WTC11 (cell line): ENCODE measurements at regions not wholly inside any gene's neighbourhood (a gene's known extent, or its start where the extent isn't known, plus 50 kb on each side); places are given as distances from the start of the nearest gene placed in this dataset.

ENCODE experiments used
- ATAC-seq: fragments of 200-7000 bp; cut with Tn5 transposase; 2 replicates; pipeline ENCODE4 v1.10.0; 2021; ENCODE audit warnings: mild to moderate bottlenecking, moderate library complexity
- CTCF ChIA-PET: fragments of 300-600 bp; sonication (Branson Sonifier 250); formaldehyde crosslinking; loops from one replicate; lab custom pipeline; 2021; ENCODE audit warnings: antibody characterized with exemption; lab: Charles Lee
- POLR2A ChIA-PET: fragments of 350-600 bp; sonication (Branson Sonifier 250); formaldehyde crosslinking; loops from one replicate; lab custom pipeline; 2021; ENCODE audit warnings: antibody characterized with exemption; lab: Charles Lee
- DNase-seq: peaks from one replicate; pipeline ENCODE4 v3.0.0; 2021; ENCODE audit warnings: low spot score
- H3K27ac Mint-ChIP-seq: 2 replicates; pipeline ENCODE4 v1.8.0; 2021; ENCODE audit warnings: mixed read lengths
- H3K27me3 Mint-ChIP-seq: 2 replicates; pipeline ENCODE4 v1.8.0; 2021; ENCODE audit warnings: low read depth, mild to moderate bottlenecking, moderate library complexity, mixed read lengths
- H3K36me3 Mint-ChIP-seq: 2 replicates; pipeline ENCODE4 v1.8.0; 2021; ENCODE audit warnings: mixed read lengths
- H3K4me1 Mint-ChIP-seq: 2 replicates; pipeline ENCODE4 v1.8.0; 2022; ENCODE audit warnings: mixed read lengths
- H3K4me3 Mint-ChIP-seq: 2 replicates; pipeline ENCODE4 v1.8.0; 2021; ENCODE audit warnings: mild to moderate bottlenecking, moderate library complexity, mixed read lengths
- H3K9me3 Mint-ChIP-seq: 2 replicates; pipeline ENCODE4 v1.8.0; 2021; ENCODE audit warnings: mixed read lengths
- ATF1 ChIP-seq: sonication (generic); formaldehyde crosslinking; IDR thresholded peaks from 2 replicates; pipeline ENCODE4 v1.8.1; 2023; ENCODE audit warnings: mild to moderate bottlenecking, moderate library complexity, missing genetic modification reagents
- EMX1 ChIP-seq: fragments of 250-450 bp; sonication (Bioruptor Pico); IDR thresholded peaks from 2 replicates; pipeline ENCODE4 v1.8.0; 2021; ENCODE audit warnings: mild to moderate bottlenecking
- ESRRA ChIP-seq: sonication (generic); formaldehyde crosslinking; IDR thresholded peaks from 2 replicates; pipeline ENCODE4 v1.8.1; 2022; ENCODE audit warnings: mild to moderate bottlenecking, missing genetic modification reagents, borderline replicate concordance
- FOXK1 ChIP-seq: sonication (generic); formaldehyde crosslinking; IDR thresholded peaks from 2 replicates; pipeline ENCODE4 v1.8.0; 2022; ENCODE audit warnings: mild to moderate bottlenecking, moderate library complexity, missing genetic modification reagents
- GABPB1 ChIP-seq: sonication (generic); formaldehyde crosslinking; IDR thresholded peaks from 2 replicates; pipeline ENCODE4 v1.8.1; 2023; ENCODE audit warnings: mild to moderate bottlenecking, missing genetic modification reagents
- HMGA2 ChIP-seq: fragments of 250-450 bp; sonication (Bioruptor Pico); IDR thresholded peaks from 2 replicates; pipeline ENCODE4 v1.4.0; 2021; ENCODE audit warnings: mild to moderate bottlenecking, moderate library complexity
- JAZF1 ChIP-seq: fragments of 250-450 bp; sonication (Bioruptor Pico); IDR thresholded peaks from 2 replicates; pipeline ENCODE4 v1.9.0; 2021; ENCODE audit warnings: moderate library complexity, mild to moderate bottlenecking, inconsistent platforms
- MYBL2 ChIP-seq: sonication (generic); formaldehyde crosslinking; IDR thresholded peaks from 2 replicates; pipeline ENCODE4 v1.8.1; 2023; ENCODE audit warnings: mild to moderate bottlenecking, moderate library complexity, missing genetic modification reagents
- NFE2L1 ChIP-seq: sonication (generic); formaldehyde crosslinking; IDR thresholded peaks from 2 replicates; pipeline ENCODE4 v1.8.1; 2023; ENCODE audit warnings: missing genetic modification reagents
- NR1H2 ChIP-seq: sonication (generic); formaldehyde crosslinking; IDR thresholded peaks from 2 replicates; pipeline ENCODE4 v1.9.0; 2021; ENCODE audit warnings: mild to moderate bottlenecking, moderate library complexity, missing genetic modification reagents
- OVOL2 ChIP-seq: fragments of 250-450 bp; sonication (Bioruptor Pico); IDR thresholded peaks from 2 replicates; pipeline ENCODE4 v1.9.0; 2021; ENCODE audit warnings: mild to moderate bottlenecking, borderline replicate concordance
- PRRX2 ChIP-seq: fragments of 250-450 bp; sonication (Bioruptor Pico); IDR thresholded peaks from 2 replicates; pipeline ENCODE4 v1.8.0; 2021; ENCODE audit warnings: mild to moderate bottlenecking
- SMAD3 ChIP-seq: sonication (generic); formaldehyde crosslinking; IDR thresholded peaks from 2 replicates; pipeline ENCODE4 v1.8.0; 2022; ENCODE audit warnings: missing genetic modification reagents, mild to moderate bottlenecking, borderline replicate concordance
- ZBTB21 ChIP-seq: sonication (generic); formaldehyde crosslinking; IDR thresholded peaks from 2 replicates; pipeline ENCODE4 v1.8.1; 2023; ENCODE audit warnings: mild to moderate bottlenecking, missing genetic modification reagents, borderline replicate concordance
- TF ChIP-seq, protein P1 (sequence below): fragments of 250-450 bp; sonication (Bioruptor Pico); IDR thresholded peaks from 2 replicates; pipeline ENCODE4 v2.1.2; 2022; ENCODE audit warnings: mild to moderate bottlenecking, moderate library complexity
- TF ChIP-seq, protein P2 (sequence below): sonication (generic); formaldehyde crosslinking; IDR thresholded peaks from 2 replicates; pipeline ENCODE4 v1.8.0; 2022; ENCODE audit warnings: mild to moderate bottlenecking, missing genetic modification reagents
- TF ChIP-seq, protein P3 (sequence below): fragments of 250-450 bp; sonication (Bioruptor Pico); IDR thresholded peaks from 2 replicates; pipeline ENCODE4 v1.9.0; 2021; ENCODE audit warnings: mild to moderate bottlenecking
- TF ChIP-seq, protein P4 (sequence below): sonication (generic); formaldehyde crosslinking; IDR thresholded peaks from 2 replicates; pipeline ENCODE4 v1.8.0; 2022; ENCODE audit warnings: mild to moderate bottlenecking, missing genetic modification reagents
- TF ChIP-seq, protein P5 (sequence below): fragments of 250-450 bp; sonication (Bioruptor Pico); conservative IDR thresholded peaks from 2 replicates; pipeline ENCODE4 v1.9.0; 2021; ENCODE audit warnings: mild to moderate bottlenecking
- TF ChIP-seq, protein P6 (sequence below): sonication (generic); formaldehyde crosslinking; conservative IDR thresholded peaks from 2 replicates; pipeline ENCODE4 v1.8.1; 2023; ENCODE audit warnings: mild to moderate bottlenecking, low read depth, missing genetic modification reagents, moderate library complexity

DNA sequence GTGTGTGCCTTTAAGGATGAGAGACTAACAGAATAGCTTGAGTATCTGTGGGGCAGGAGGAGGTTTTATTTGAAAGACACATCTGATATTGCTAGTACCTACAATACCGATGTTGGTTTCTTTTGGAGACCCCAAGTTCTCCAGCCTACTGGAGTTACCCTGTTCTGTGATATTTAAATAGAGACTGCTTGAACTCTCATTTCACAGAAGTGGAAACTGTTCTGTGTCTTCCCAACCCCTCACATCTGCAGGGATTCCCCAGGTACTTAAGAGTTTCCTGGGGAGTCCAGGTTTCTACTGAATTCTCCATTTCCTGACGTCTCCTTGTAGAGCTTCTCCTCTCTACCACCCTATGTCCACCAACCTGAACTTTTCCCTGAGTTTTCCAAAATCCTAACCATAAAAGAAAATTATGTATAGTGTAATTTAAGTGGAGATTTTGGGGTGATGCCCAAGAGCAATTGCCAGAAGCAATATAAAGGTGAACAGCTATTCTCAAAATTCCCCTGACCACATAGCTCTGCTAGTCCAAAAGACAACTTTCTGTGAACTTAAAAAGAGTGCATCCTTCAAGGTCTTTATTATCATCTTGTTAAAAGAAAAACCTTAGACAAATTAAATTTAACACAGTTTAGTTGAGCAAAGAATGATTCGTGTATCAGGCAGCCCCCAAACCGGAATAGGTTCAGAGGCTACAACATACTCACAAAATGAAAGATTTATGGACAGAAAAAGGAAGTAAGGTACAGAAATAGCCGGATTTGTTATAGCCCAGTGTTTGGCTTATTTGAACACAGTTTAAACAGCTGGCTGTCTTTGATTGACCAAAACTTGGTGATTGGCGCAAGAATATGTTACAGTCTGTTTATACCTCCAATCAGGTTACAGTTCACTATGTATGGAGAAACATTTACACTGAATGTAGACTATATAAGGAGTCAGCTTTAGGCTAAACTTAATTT lies 373.4 kb downstream of the NUAK1 start (continued):
- TF ChIP-seq, protein P1, sequence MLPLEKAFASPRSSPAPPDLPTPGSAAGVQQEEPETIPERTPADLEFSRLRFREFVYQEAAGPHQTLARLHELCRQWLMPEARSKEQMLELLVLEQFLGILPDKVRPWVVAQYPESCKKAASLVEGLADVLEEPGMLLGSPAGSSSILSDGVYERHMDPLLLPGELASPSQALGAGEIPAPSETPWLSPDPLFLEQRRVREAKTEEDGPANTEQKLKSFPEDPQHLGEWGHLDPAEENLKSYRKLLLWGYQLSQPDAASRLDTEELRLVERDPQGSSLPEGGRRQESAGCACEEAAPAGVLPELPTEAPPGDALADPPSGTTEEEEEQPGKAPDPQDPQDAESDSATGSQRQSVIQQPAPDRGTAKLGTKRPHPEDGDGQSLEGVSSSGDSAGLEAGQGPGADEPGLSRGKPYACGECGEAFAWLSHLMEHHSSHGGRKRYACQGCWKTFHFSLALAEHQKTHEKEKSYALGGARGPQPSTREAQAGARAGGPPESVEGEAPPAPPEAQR (CRISPR knock-in tag), result no peak
- no peak for TF ChIP-seq MYBL2 (CRISPR knock-in tag)
- TF ChIP-seq, protein P2, sequence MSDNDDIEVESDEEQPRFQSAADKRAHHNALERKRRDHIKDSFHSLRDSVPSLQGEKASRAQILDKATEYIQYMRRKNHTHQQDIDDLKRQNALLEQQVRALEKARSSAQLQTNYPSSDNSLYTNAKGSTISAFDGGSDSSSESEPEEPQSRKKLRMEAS (CRISPR knock-in tag), result no peak
- TF ChIP-seq, protein P3, sequence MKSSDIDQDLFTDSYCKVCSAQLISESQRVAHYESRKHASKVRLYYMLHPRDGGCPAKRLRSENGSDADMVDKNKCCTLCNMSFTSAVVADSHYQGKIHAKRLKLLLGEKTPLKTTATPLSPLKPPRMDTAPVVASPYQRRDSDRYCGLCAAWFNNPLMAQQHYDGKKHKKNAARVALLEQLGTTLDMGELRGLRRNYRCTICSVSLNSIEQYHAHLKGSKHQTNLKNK (CRISPR knock-in tag), result no peak
- TF ChIP-seq, protein P4, sequence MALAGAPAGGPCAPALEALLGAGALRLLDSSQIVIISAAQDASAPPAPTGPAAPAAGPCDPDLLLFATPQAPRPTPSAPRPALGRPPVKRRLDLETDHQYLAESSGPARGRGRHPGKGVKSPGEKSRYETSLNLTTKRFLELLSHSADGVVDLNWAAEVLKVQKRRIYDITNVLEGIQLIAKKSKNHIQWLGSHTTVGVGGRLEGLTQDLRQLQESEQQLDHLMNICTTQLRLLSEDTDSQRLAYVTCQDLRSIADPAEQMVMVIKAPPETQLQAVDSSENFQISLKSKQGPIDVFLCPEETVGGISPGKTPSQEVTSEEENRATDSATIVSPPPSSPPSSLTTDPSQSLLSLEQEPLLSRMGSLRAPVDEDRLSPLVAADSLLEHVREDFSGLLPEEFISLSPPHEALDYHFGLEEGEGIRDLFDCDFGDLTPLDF (CRISPR knock-in tag), result no peak

DNA sequence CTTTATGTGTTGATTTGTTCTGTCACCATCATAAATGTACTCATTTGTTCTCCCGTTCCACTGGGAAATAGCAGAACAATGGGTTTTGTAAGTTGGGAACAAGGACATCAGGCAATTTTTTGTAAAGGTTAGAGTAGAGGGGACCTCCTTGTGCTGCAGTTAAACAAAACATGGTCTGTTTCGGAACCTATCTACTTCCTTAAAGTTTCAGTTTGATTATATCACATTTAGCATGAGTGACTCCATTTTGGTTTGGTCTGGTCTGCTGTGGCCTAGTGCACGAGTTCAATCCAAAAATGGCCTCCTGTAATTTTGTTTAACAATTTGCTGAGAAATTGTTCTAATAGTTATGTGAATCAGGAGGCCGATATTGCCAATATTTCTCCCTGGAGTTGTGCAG lies 372.7 kb downstream of the NUAK1 start:
- TF ChIP-seq FOXK1 (CRISPR knock-in tag), result no peak
- no peak for TF ChIP-seq SMAD3
- TF ChIP-seq JAZF1, result no peak
- TF ChIP-seq NFE2L1, result no peak
- TF ChIP-seq ATF1 (CRISPR knock-in tag), result no peak
- no peak for TF ChIP-seq HMGA2 (CRISPR knock-in tag)
- POLR2A ChIA-PET, result no interaction called here
- CTCF ChIA-PET, result interaction anchor here (0.5 kb wide), 1 partner anchor 376 kb away, joined by 3 read pairs; no protein-coding TSS in a partner anchor
- Mint-ChIP-seq H3K36me3 (no peaks in the 10 kb centered on the region), H3K4me1 (peaks cover 22% of the 10 kb centered on the region), H3K27me3 (no peaks in the 10 kb centered on the region), H3K9me3 (peaks cover 5% of the 10 kb centered on the region), H3K27ac (no peak overlapping the region), H3K4me3 (no peak overlapping the region)
- ATAC-seq, result no peak
- DNase-seq, result no peak

DNA sequence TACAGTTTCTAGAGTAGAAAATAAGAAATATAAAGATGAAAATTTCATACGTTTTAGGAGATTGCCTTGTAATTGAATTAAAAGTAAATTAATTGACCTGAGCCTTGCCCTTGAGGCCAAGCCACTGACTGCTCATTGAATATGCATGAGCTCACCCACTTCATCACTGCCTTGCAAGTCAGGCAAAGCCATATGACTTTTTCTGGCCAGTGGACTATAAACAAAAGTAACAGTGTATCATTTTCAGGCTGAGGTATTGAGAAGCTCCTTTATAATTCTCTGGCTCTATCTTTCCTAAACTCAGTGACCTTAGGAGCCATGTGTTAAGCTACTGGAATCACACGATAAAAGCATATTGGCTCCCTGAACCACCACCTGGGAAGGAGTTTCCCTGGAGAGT lies 369.3 kb downstream of the NUAK1 start:
- Mint-ChIP-seq H3K4me1 (peaks cover 18% of the 10 kb centered on the region), H3K9me3 (peaks cover 4% of the 10 kb centered on the region; the same call in 1 of the 2 replicates)
- DNase-seq, result no peak
- POLR2A ChIA-PET, result no interaction called here
- TF ChIP-seq NR1H2 (CRISPR knock-in tag), result no peak
- TF ChIP-seq, protein P5, sequence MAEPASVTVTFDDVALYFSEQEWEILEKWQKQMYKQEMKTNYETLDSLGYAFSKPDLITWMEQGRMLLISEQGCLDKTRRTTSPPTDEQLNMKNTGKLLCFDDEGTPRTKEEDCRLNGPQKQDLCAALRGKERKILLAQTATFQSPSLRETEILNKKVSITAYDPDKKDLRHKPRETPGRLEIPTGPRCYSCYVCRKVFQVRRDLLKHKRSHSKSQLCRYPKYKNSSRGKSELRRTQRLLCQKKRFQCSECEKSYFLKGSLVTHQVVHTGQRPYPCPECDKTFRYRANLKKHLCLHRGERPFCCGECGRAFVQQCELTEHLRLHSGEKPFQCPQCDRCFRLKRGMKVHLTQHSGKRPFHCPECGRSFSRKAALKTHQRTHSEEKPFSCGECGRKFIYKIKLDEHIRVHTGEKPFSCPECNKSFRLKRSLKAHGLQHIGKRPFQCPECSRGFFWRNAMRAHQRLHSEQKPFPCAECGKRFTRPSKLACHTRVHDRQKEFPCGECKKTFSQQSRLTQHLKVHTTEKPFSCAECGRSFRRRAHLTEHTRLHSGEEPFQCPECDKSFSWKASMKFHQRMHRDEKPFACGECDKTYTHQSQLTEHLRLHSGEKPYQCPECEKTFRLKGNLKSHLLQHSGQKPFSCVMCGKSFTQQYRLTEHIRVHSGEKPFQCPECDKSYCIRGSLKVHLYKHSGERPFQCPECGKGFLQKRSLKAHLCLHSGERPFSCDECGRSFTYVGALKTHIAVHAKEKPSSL (CRISPR knock-in tag), result no peak
- no peak for TF ChIP-seq EMX1 (CRISPR knock-in tag)
- no peak for TF ChIP-seq PRRX2 (CRISPR knock-in tag)
- TF ChIP-seq GABPB1 (CRISPR knock-in tag), result no peak
- TF ChIP-seq, protein P6, sequence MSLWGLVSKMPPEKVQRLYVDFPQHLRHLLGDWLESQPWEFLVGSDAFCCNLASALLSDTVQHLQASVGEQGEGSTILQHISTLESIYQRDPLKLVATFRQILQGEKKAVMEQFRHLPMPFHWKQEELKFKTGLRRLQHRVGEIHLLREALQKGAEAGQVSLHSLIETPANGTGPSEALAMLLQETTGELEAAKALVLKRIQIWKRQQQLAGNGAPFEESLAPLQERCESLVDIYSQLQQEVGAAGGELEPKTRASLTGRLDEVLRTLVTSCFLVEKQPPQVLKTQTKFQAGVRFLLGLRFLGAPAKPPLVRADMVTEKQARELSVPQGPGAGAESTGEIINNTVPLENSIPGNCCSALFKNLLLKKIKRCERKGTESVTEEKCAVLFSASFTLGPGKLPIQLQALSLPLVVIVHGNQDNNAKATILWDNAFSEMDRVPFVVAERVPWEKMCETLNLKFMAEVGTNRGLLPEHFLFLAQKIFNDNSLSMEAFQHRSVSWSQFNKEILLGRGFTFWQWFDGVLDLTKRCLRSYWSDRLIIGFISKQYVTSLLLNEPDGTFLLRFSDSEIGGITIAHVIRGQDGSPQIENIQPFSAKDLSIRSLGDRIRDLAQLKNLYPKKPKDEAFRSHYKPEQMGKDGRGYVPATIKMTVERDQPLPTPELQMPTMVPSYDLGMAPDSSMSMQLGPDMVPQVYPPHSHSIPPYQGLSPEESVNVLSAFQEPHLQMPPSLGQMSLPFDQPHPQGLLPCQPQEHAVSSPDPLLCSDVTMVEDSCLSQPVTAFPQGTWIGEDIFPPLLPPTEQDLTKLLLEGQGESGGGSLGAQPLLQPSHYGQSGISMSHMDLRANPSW, result no peak
- no peak for TF ChIP-seq ESRRA (CRISPR knock-in tag)
- no peak for TF ChIP-seq ZBTB21
- no peak for TF ChIP-seq OVOL2 (CRISPR knock-in tag)
- no peak for TF ChIP-seq ATF1 (CRISPR knock-in tag)
- TF ChIP-seq, all 79 proteins: peak for 0
- no peaks in the 10 kb centered on the region for H3K27me3 Mint-ChIP-seq
- CTCF ChIA-PET, result interaction anchor here (0.7 kb wide), 1 partner anchor 64 kb away, joined by 3 read pairs; no protein-coding TSS in a partner anchor
- no peak overlapping the region for H3K27ac Mint-ChIP-seq
- no peak for ATAC-seq
- no peak overlapping the region for H3K4me3 Mint-ChIP-seq
- H3K36me3 Mint-ChIP-seq, result peaks cover 4% of the 10 kb centered on the region; the same call in 1 of the 2 replicates
